A549 (cell line): ENCODE measurements at regions not wholly inside any gene's neighbourhood (a gene's known extent, or its start where the extent isn't known, plus 50 kb on each side); places are given as distances from the start of the nearest gene placed in this dataset.

Source experiments
- ATAC-seq, 2 experiments: fragments of 200-7000 bp in 1 of 2; fragments of >200 bp in 1 of 2; cut with Nextera tagmentation in 1 of 2; cut with Tn5 transposase in 1 of 2; 3 replicates each; pipeline versions ENCODE4 v1.8.0 to v1.9.1; 2018 to 2020; ENCODE audit warnings: mild to moderate bottlenecking in 1 of 2, moderate library complexity in 1 of 2
- CTCF ChIA-PET: fragments of 300-600 bp; sonication (Branson Sonifier 250); formaldehyde crosslinking; extraction: SDS; loops from one replicate; lab custom pipeline; 2021; ENCODE audit warnings: antibody characterized with exemption, inconsistent platforms; lab: Yijun Ruan, JAX
- POLR2A ChIA-PET: fragments of 350-600 bp; formaldehyde crosslinking; extraction: SDS; loops from one replicate; lab custom pipeline; 2021; ENCODE audit warnings: antibody characterized with exemption, inconsistent platforms; lab: Yijun Ruan, JAX
- DNase-seq, 2 experiments: peaks; one replicate each; pipeline versions ENCODE4 v3.0.0 to v3.0.0-alpha.2; 2011 to 2016; ENCODE audit warnings: low read depth in 1 of 2, low spot score in 1 of 2
- FAIRE-seq: peaks from 2 replicates; lab custom pipeline; 2011; peaks lifted over from hg19 to GRCh38; lab: Jason Lieb, UNC
- H3K27ac ChIP-seq, 2 experiments: fragments of >200 bp; sonication (Bioruptor Twin); formaldehyde crosslinking; 3 replicates each; pipeline ENCODE4 v1.5.1; 2016 to 2017
- H3K4me1 ChIP-seq: fragments of >200 bp; sonication (Bioruptor Twin); formaldehyde crosslinking; 3 replicates; pipeline ENCODE4 v1.6.1; 2016
- H3K4me2 ChIP-seq: fragments of >200 bp; sonication (Bioruptor Twin); formaldehyde crosslinking; 3 replicates; pipeline ENCODE4 v1.6.1; 2016
- H3K4me3 ChIP-seq: fragments of >200 bp; sonication (Bioruptor Twin); formaldehyde crosslinking; 3 replicates; pipeline ENCODE4 v1.5.1; 2016
- H3K9me3 ChIP-seq: fragments of >200 bp; sonication (Bioruptor Twin); formaldehyde crosslinking; 3 replicates; pipeline ENCODE4 v1.6.1; 2016
- CEBPB ChIP-seq, 2 experiments: fragments of >200 bp in 1 of 2; sonication (Bioruptor Twin) in 1 of 2; formaldehyde crosslinking in 1 of 2; IDR thresholded peaks; 2 replicates each; pipeline ENCODE4 v1.6.1; 2012 to 2016
- ESRRA ChIP-seq: fragments of 150-350 bp; IDR thresholded peaks from 2 replicates; pipeline ENCODE4 v1.6.1; 2014; ENCODE audit warnings: mild to moderate bottlenecking, low read length, borderline replicate concordance
- FOSB ChIP-seq: fragments of 250-450 bp; sonication (Bioruptor Pico); IDR thresholded peaks from 2 replicates; pipeline ENCODE4 v1.5.0; 2020; ENCODE audit warnings: mild to moderate bottlenecking, moderate library complexity
- FOSL2 ChIP-seq, 2 experiments: fragments of 450-650 bp in 1 of 2; fragments of >200 bp in 1 of 2; sonication (Bioruptor Twin) in 1 of 2; formaldehyde crosslinking; IDR thresholded peaks; 2 replicates each; pipeline versions ENCODE4 v1.5.0 to v1.6.1; 2016 to 2020; ENCODE audit warnings: mild to moderate bottlenecking in 1 of 2, moderate library complexity in 1 of 2
- HEYL ChIP-seq: fragments of 250-450 bp; sonication (Bioruptor Pico); IDR thresholded peaks from 2 replicates; pipeline ENCODE4 v1.8.0; 2021; ENCODE audit warnings: mild to moderate bottlenecking, moderate library complexity
- HOXB5 ChIP-seq: fragments of 250-450 bp; sonication (Bioruptor Pico); IDR thresholded peaks from 2 replicates; pipeline ENCODE4 v1.5.0; 2020; ENCODE audit warnings: mild to moderate bottlenecking, moderate library complexity
- KDM1A ChIP-seq: fragments of 200-600 bp; sonication (generic); IDR thresholded peaks from 2 replicates; pipeline ENCODE4 v1.6.1; 2016; ENCODE audit warnings: low read depth, mild to moderate bottlenecking
- MAZ ChIP-seq: fragments of 150-350 bp; IDR thresholded peaks from 2 replicates; pipeline ENCODE4 v1.6.1; 2014; ENCODE audit warnings: antibody characterized with exemption, low read depth, low read length, borderline replicate concordance
- NR3C1 ChIP-seq: fragments of >200 bp; sonication (Bioruptor Twin); formaldehyde crosslinking; IDR thresholded peaks from 3 replicates; pipeline ENCODE4 v1.6.1; 2017
- POLR2A ChIP-seq: IDR thresholded peaks from 2 replicates; pipeline ENCODE4 v1.6.1; 2012; ENCODE audit warnings: mild to moderate bottlenecking, low read length
- RAD21 ChIP-seq, 2 experiments: fragments of >200 bp in 1 of 2; sonication (Bioruptor Twin) in 1 of 2; formaldehyde crosslinking in 1 of 2; IDR thresholded peaks in 1 of 2; conservative IDR thresholded peaks in 1 of 2; 2 replicates in 1 of 2; 3 replicates in 1 of 2; pipeline ENCODE4 v1.6.1; 2012 to 2018; ENCODE audit warnings: inconsistent platforms in 1 of 2
- RARB ChIP-seq: fragments of 250-450 bp; sonication (Bioruptor Pico); IDR thresholded peaks from 2 replicates; pipeline ENCODE4 v1.8.0; 2021; ENCODE audit warnings: mild to moderate bottlenecking, moderate library complexity
- RCOR1 ChIP-seq: fragments of 150-350 bp; IDR thresholded peaks from 2 replicates; pipeline ENCODE4 v1.6.1; 2014; ENCODE audit warnings: antibody characterized with exemption, low read length, low read depth
- RNF2 ChIP-seq: fragments of 200-600 bp; sonication (generic); IDR thresholded peaks from 2 replicates; pipeline ENCODE4 v1.6.1; 2016; ENCODE audit warnings: low read depth, mild to moderate bottlenecking, antibody characterized with exemption, moderate library complexity, borderline replicate concordance
- ZFP36 ChIP-seq: fragments of 450-650 bp; IDR thresholded peaks from 2 replicates; pipeline ENCODE4 v1.6.1; 2014; ENCODE audit warnings: borderline replicate concordance; ENCODE audit not compliant: partially characterized antibody
- ZNF302 ChIP-seq: fragments of 250-450 bp; sonication (Bioruptor Pico); IDR thresholded peaks from 2 replicates; pipeline ENCODE4 v1.9.0; 2021; ENCODE audit warnings: inconsistent platforms, mild to moderate bottlenecking, moderate library complexity
- WGBS: methylation state at CpG from one replicate; pipeline ENCODE4 v1.1.6; 2017; ENCODE audit errors: missing lambda C conversion rate; 5-methylcytosine and 5-hydroxymethylcytosine counted together
- TF ChIP-seq, protein P1 (sequence below): fragments of 150-350 bp; IDR thresholded peaks from 2 replicates; pipeline ENCODE4 v1.6.1; 2014; ENCODE audit warnings: low read depth, mild to moderate bottlenecking, low read length
- TF ChIP-seq, protein P2 (sequence below): fragments of 200-600 bp; sonication (generic); IDR thresholded peaks from 2 replicates; pipeline ENCODE4 v1.6.1; 2016; ENCODE audit warnings: antibody characterized with exemption, mild to moderate bottlenecking, moderate library complexity
- TF ChIP-seq, protein P3 (sequence below): IDR thresholded peaks from 2 replicates; pipeline ENCODE4 v1.6.1; 2012

DNA sequence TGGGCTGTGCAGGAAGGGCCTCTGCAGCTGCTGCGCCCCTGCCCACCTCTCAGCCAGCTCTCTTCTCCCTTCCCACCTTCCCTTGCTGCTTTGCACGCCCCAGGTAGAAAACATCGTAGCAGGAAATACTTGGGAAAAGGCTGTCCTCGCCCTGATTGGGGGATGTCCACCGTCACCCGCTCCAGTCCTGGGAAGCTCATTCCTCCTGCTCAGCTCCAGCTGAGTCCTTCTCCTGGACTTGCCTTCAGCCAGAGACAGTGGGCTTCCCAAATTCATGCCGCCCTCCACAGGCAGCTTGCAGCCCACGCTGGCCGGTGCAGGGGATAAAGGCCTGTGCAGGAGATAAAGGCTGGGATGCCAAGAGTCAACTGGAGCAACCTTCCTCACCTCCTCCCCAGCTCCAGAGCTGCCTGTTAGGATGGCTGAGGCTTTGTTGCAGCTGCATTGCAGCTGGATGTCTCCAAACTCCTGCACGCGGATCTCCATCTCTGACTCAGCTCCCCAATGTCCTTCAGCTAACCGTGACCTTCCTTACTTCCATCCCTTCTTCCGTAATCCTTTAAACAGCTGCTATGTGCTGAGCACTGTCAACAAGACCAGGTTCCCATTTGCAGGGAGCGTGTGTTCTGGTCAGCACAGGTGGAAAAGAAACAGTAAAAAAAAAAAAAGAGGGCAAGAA is 402.0 kb upstream of the TNRC6C start:
- Histone ChIP-seq H3K4me3 (no peak overlapping the region), H3K27ac (no peak overlapping the region), H3K4me2 (no peak overlapping the region), H3K4me1 (0 out of 3 replicates have a peak, but pooled peaks cover 3% of the 10 kb centered on the region), H3K9me3 (no peaks in the 10 kb centered on the region)
- ChIA-PET POLR2A (interaction anchor here (1.5 kb wide), 1 partner anchor 402 kb away, joined by 6 read pairs; the partner anchor contains the start of gene TNRC6C), CTCF (interaction anchor here (0.5 to 6.1 kb wide), 2 partner anchors 14 to 1559 kb away, joined by 3 to 52 read pairs; no protein-coding TSS in a partner anchor)
- DNase-seq (no peak), FAIRE-seq (no peak), ATAC-seq (peak in 1 of 2 experiments; percentile 25; a peak in 3 of 6 replicates)
- 76% methylated on average over 14 of the region's 14 CpGs for WGBS
- no peak for TF ChIP-seq HOXB5 (CRISPR knock-in tag)
- no peak for TF ChIP-seq ZNF302 (CRISPR knock-in tag)
- TF ChIP-seq ESRRA: no peak
- no peak for TF ChIP-seq FOSL2 (IDR thresholded peaks at IDR 0.05)
- TF ChIP-seq FOSL2 (CRISPR knock-in tag; IDR thresholded peaks at IDR 0.05): no peak
- TF ChIP-seq, all 56 proteins: peak for 0

GRCh38 chr17:77558846-77559626 is 399.5 kb upstream of the TNRC6C start:
- no peak for DNase-seq
- ATAC-seq: peak in 1 of 2 experiments; percentile 21; a peak in 3 of 6 replicates
- H3K4me2 ChIP-seq: no peak overlapping the region
- TF ChIP-seq ZFP36: no peak
- no peak for TF ChIP-seq FOSL2 (IDR thresholded peaks at IDR 0.05)
- 0 out of 2 replicates have a peak, but pooled peaks have one; percentile 9 for TF ChIP-seq FOSL2 (CRISPR knock-in tag; IDR thresholded peaks at IDR 0.05)
- no peak for FAIRE-seq
- ChIA-PET CTCF (interaction anchor here (1.3 to 1.7 kb wide), 2 partner anchors 14 to 16 kb away, joined by 4 read pairs; no protein-coding TSS in a partner anchor), POLR2A (no interaction called here)
- WGBS: 42% methylated on average over 12 of the region's 12 CpGs
- H3K4me1 ChIP-seq: 0 out of 3 replicates have a peak, but pooled peaks cover 3% of the 10 kb centered on the region
- no peak overlapping the region for H3K4me3 ChIP-seq
- H3K27ac ChIP-seq: no peak overlapping the region
- H3K9me3 ChIP-seq: no peaks in the 10 kb centered on the region; the same call in 2 of the 3 replicates

DNA sequence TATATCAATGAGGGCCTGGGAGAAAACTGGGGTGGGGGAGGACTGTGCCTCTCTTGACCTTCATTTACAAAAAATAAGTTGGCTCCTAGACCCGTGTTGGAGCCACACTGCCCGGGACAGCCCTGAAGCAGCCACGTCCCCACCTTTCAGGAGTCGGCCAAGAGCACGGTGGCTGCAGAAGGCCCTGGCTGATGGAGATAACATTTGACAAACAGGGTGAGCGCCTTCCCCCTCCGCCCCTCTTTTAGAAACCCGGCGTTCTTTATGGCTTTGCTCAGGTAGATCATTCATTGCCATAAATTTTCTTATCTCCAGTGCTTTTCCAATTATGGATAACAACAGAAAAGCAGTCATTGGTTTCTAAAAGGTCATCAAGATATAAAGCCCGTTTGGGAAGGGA is 398.1 kb upstream of the TNRC6C start:
- CTCF ChIA-PET: interaction anchor here (1.3 kb wide), 2 partner anchors 18 to 77 kb away, joined by 3 to 4 read pairs; no protein-coding TSS in a partner anchor
- POLR2A ChIA-PET: no interaction called here
- FAIRE-seq: no peak
- no peak for TF ChIP-seq RARB (CRISPR knock-in tag)
- TF ChIP-seq, all 56 proteins: peak for 0
- Histone ChIP-seq H3K4me1 (0 out of 3 replicates have a peak, but pooled peaks cover 3% of the 10 kb centered on the region), H3K4me2 (no peak overlapping the region), H3K9me3 (no peaks in the 10 kb centered on the region; the same call in 2 of the 3 replicates), H3K4me3 (no peak overlapping the region), H3K27ac (no peak overlapping the region)
- DNase-seq (no peak), ATAC-seq (no peak)
- 37% methylated on average over 10 of the region's 10 CpGs for WGBS

- H3K4me3 ChIP-seq: no peak overlapping the region
- ATAC-seq: no peak
- H3K4me1 ChIP-seq: 0 out of 3 replicates have a peak, but pooled peaks cover under 1% of the 10 kb centered on the region
- no peak overlapping the region for H3K4me2 ChIP-seq
- ChIA-PET POLR2A (no interaction called here), CTCF (interaction anchor here (1.3 kb wide), 1 partner anchor 76 kb away, joined by 3 read pairs; no protein-coding TSS in a partner anchor)
- DNase-seq: no peak
- FAIRE-seq: no peak
- WGBS: 64% methylated on average over 13 of the region's 13 CpGs
- no peaks in the 10 kb centered on the region; the same call in 2 of the 3 replicates for H3K9me3 ChIP-seq
- H3K27ac ChIP-seq: no peak overlapping the region
- TF ChIP-seq RNF2: no peak
- no peak for TF ChIP-seq MAZ
- TF ChIP-seq HEYL (CRISPR knock-in tag): no peak
- TF ChIP-seq RAD21 (conservative IDR thresholded peaks at IDR 0.05 in 1 of 2, IDR thresholded peaks at IDR 0.05 in 1 of 2): no peak
- no peak for TF ChIP-seq CEBPB (IDR thresholded peaks at IDR 0.05)
- TF ChIP-seq KDM1A: no peak
- TF ChIP-seq, protein P1, sequence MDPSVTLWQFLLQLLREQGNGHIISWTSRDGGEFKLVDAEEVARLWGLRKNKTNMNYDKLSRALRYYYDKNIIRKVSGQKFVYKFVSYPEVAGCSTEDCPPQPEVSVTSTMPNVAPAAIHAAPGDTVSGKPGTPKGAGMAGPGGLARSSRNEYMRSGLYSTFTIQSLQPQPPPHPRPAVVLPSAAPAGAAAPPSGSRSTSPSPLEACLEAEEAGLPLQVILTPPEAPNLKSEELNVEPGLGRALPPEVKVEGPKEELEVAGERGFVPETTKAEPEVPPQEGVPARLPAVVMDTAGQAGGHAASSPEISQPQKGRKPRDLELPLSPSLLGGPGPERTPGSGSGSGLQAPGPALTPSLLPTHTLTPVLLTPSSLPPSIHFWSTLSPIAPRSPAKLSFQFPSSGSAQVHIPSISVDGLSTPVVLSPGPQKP: no peak
- TF ChIP-seq, protein P2, sequence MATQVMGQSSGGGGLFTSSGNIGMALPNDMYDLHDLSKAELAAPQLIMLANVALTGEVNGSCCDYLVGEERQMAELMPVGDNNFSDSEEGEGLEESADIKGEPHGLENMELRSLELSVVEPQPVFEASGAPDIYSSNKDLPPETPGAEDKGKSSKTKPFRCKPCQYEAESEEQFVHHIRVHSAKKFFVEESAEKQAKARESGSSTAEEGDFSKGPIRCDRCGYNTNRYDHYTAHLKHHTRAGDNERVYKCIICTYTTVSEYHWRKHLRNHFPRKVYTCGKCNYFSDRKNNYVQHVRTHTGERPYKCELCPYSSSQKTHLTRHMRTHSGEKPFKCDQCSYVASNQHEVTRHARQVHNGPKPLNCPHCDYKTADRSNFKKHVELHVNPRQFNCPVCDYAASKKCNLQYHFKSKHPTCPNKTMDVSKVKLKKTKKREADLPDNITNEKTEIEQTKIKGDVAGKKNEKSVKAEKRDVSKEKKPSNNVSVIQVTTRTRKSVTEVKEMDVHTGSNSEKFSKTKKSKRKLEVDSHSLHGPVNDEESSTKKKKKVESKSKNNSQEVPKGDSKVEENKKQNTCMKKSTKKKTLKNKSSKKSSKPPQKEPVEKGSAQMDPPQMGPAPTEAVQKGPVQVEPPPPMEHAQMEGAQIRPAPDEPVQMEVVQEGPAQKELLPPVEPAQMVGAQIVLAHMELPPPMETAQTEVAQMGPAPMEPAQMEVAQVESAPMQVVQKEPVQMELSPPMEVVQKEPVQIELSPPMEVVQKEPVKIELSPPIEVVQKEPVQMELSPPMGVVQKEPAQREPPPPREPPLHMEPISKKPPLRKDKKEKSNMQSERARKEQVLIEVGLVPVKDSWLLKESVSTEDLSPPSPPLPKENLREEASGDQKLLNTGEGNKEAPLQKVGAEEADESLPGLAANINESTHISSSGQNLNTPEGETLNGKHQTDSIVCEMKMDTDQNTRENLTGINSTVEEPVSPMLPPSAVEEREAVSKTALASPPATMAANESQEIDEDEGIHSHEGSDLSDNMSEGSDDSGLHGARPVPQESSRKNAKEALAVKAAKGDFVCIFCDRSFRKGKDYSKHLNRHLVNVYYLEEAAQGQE: no peak
- no peak for TF ChIP-seq RCOR1
- TF ChIP-seq, protein P3, sequence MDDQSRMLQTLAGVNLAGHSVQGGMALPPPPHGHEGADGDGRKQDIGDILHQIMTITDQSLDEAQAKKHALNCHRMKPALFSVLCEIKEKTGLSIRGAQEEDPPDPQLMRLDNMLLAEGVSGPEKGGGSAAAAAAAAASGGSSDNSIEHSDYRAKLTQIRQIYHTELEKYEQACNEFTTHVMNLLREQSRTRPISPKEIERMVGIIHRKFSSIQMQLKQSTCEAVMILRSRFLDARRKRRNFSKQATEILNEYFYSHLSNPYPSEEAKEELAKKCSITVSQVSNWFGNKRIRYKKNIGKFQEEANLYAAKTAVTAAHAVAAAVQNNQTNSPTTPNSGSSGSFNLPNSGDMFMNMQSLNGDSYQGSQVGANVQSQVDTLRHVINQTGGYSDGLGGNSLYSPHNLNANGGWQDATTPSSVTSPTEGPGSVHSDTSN: no peak
- TF ChIP-seq POLR2A: no peak
- no peak for TF ChIP-seq FOSB (CRISPR knock-in tag)
- TF ChIP-seq NR3C1: no peak
Observed at GRCh38 chr17:77560841-77561240, 397.7 kb upstream of the TNRC6C start.
